ENCODE measurements at regions not wholly inside any gene's neighbourhood (a gene's known extent, or its start where the extent isn't known, plus 50 kb on each side); places are given as distances from the start of the nearest gene placed in this dataset.

- TF ChIP-seq HDAC2 (IDR thresholded peaks at IDR 0.05; ENCODE audit: borderline replicate concordance in 1 of 2, low read depth in 2 of 2, low read length in 2 of 2), result no peak
- no peak for TF ChIP-seq TEAD4 (IDR thresholded peaks at IDR 0.05; ENCODE audit: low read depth, low read length)
- no peak for TF ChIP-seq CTCF (IDR thresholded peaks at IDR 0.05; ENCODE audit: control extremely low read depth in 1 of 3, insufficient read depth in 1 of 3, low read depth in 1 of 3, low read length in 3 of 3)
- no peak for TF ChIP-seq SUZ12 (IDR thresholded peaks at IDR 0.05; ENCODE audit: low read length)
- no peak for TF ChIP-seq POLR2A (IDR thresholded peaks at IDR 0.05; ENCODE audit: control extremely low read depth in 1 of 2, low read depth in 2 of 2, low read length in 2 of 2)
Observed at GRCh38 chr9:19936598-19936997, 147.8 kb upstream of the SLC24A2 start (continued).

Measured in H1 (cell line).